B cell (primary cell): ENCODE measurements at regions not wholly inside any gene's neighbourhood (a gene's known extent, or its start where the extent isn't known, plus 50 kb on each side); places are given as distances from the start of the nearest gene placed in this dataset.

Source experiments
- CTCF ChIP-seq: fragments of 200-600 bp; IDR thresholded peaks from one replicate; pipeline ENCODE4 v1.8.0; 2022; ENCODE audit warnings: antibody characterized with exemption, mild to moderate bottlenecking
- EZH2 ChIP-seq: IDR thresholded peaks from 2 replicates; pipeline ENCODE4 v1.6.1; 2012; ENCODE audit warnings: borderline replicate concordance, low read depth, mild to moderate bottlenecking, moderate library complexity, low read length; ENCODE audit not compliant: insufficient read depth, poor library complexity, severe bottlenecking

GRCh38 chr4:135319685-135320084 lies 1118.1 kb upstream of the PABPC4L start:
- TF ChIP-seq EZH2 = no peak
- TF ChIP-seq CTCF = no peak
